ENCODE measurements at regions not wholly inside any gene's neighbourhood (a gene's known extent, or its start where the extent isn't known, plus 50 kb on each side); places are given as distances from the start of the nearest gene placed in this dataset.

- no peak for DNase-seq (ENCODE audit: low spot score)
- Mint-ChIP-seq H3K9me3 (ENCODE audit: unreplicated experiment) (no peaks in the 10 kb centered on the region), H3K4me3 (ENCODE audit: unreplicated experiment) (no peak overlapping the region), H3K4me1 (ENCODE audit: unreplicated experiment) (no peaks in the 10 kb centered on the region), H3K36me3 (ENCODE audit: low read depth, unreplicated experiment) (no peaks in the 10 kb centered on the region), H3K27me3 (ENCODE audit: unreplicated experiment) (no peaks in the 10 kb centered on the region), H3K27ac (ENCODE audit: unreplicated experiment) (no peak overlapping the region)
- TF ChIP-seq CTCF (IDR thresholded peaks at IDR 0.05; ENCODE audit: unreplicated experiment), result no peak
Measured at GRCh38 chr12:22787557-22787956, 162.6 kb downstream of the ETNK1 start.

GRCh38 chr12:22788913-22789312 is 163.9 kb downstream of the ETNK1 start:
- TF ChIP-seq CTCF (IDR thresholded peaks at IDR 0.05; ENCODE audit: unreplicated experiment), result no peak
- H3K36me3 Mint-ChIP-seq (ENCODE audit: low read depth, unreplicated experiment), result no peaks in the 10 kb centered on the region
- H3K4me3 Mint-ChIP-seq (ENCODE audit: unreplicated experiment), result no peak overlapping the region
- no peaks in the 10 kb centered on the region for H3K4me1 Mint-ChIP-seq (ENCODE audit: unreplicated experiment)
- no peaks in the 10 kb centered on the region for H3K9me3 Mint-ChIP-seq (ENCODE audit: unreplicated experiment)
- DNase-seq (ENCODE audit: low spot score), result no peak
- no peaks in the 10 kb centered on the region for H3K27me3 Mint-ChIP-seq (ENCODE audit: unreplicated experiment)
- no peak overlapping the region for H3K27ac Mint-ChIP-seq (ENCODE audit: unreplicated experiment)

GRCh38 chr12:22792138-22792537 is 167.2 kb downstream of the ETNK1 start:
- Mint-ChIP-seq H3K27ac (ENCODE audit: unreplicated experiment) (no peak overlapping the region), H3K4me3 (ENCODE audit: unreplicated experiment) (no peak overlapping the region), H3K36me3 (ENCODE audit: low read depth, unreplicated experiment) (no peaks in the 10 kb centered on the region), H3K4me1 (ENCODE audit: unreplicated experiment) (no peaks in the 10 kb centered on the region), H3K9me3 (ENCODE audit: unreplicated experiment) (no peaks in the 10 kb centered on the region), H3K27me3 (ENCODE audit: unreplicated experiment) (no peaks in the 10 kb centered on the region)
- no peak for DNase-seq (ENCODE audit: low spot score)
- no peak for TF ChIP-seq CTCF (IDR thresholded peaks at IDR 0.05; ENCODE audit: unreplicated experiment)

- H3K4me3 Mint-ChIP-seq (ENCODE audit: unreplicated experiment), result no peak overlapping the region
- DNase-seq (ENCODE audit: low spot score), result no peak
- no peaks in the 10 kb centered on the region for H3K4me1 Mint-ChIP-seq (ENCODE audit: unreplicated experiment)
- no peak for TF ChIP-seq CTCF (IDR thresholded peaks at IDR 0.05; ENCODE audit: unreplicated experiment)
- H3K36me3 Mint-ChIP-seq (ENCODE audit: low read depth, unreplicated experiment), result no peaks in the 10 kb centered on the region
- no peak overlapping the region for H3K27ac Mint-ChIP-seq (ENCODE audit: unreplicated experiment)
- H3K9me3 Mint-ChIP-seq (ENCODE audit: unreplicated experiment), result no peaks in the 10 kb centered on the region
- no peaks in the 10 kb centered on the region for H3K27me3 Mint-ChIP-seq (ENCODE audit: unreplicated experiment)
Measured at GRCh38 chr12:22794017-22794416, 169.0 kb downstream of the ETNK1 start.

- Mint-ChIP-seq H3K4me1 (ENCODE audit: unreplicated experiment) (no peaks in the 10 kb centered on the region), H3K27ac (ENCODE audit: unreplicated experiment) (no peak overlapping the region), H3K27me3 (ENCODE audit: unreplicated experiment) (no peaks in the 10 kb centered on the region), H3K9me3 (ENCODE audit: unreplicated experiment) (no peaks in the 10 kb centered on the region), H3K4me3 (ENCODE audit: unreplicated experiment) (no peak overlapping the region), H3K36me3 (ENCODE audit: low read depth, unreplicated experiment) (no peaks in the 10 kb centered on the region)
- DNase-seq (ENCODE audit: low spot score), result no peak
- no peak for TF ChIP-seq CTCF (IDR thresholded peaks at IDR 0.05; ENCODE audit: unreplicated experiment)
Measured at GRCh38 chr12:22796941-22797630, 172.1 kb downstream of the ETNK1 start.

All from endothelial cell (in vitro differentiated cells).